DND-41 (cell line): ENCODE measurements at regions not wholly inside any gene's neighbourhood (a gene's known extent, or its start where the extent isn't known, plus 50 kb on each side); places are given as distances from the start of the nearest gene placed in this dataset.

Experiments
- ATAC-seq: fragments of 200-7000 bp; cut with Tn5 transposase; 3 replicates; pipeline ENCODE4 v1.9.1; 2021; ENCODE audit warnings: low read depth; ENCODE audit not compliant: insufficient read depth
- DNase-seq: peaks from one replicate; pipeline ENCODE4 v3.0.0-alpha.2; 2020
- H2AFZ ChIP-seq: 2 replicates; pipeline ENCODE4 v1.6.0; 2012; ENCODE audit warnings: low read depth, low read length
- H3K27ac ChIP-seq: 2 replicates; pipeline ENCODE4 v1.5.1; 2012; ENCODE audit warnings: low read length, inconsistent platforms
- H3K27me3 ChIP-seq: fragments of 200-600 bp; sonication (generic); 2 replicates; pipeline ENCODE4 v1.6.0; 2012; ENCODE audit warnings: low read length, mild to moderate bottlenecking, inconsistent platforms; ENCODE audit not compliant: insufficient read depth, poor library complexity
- H3K36me3 ChIP-seq: 2 replicates; pipeline ENCODE4 v1.5.1; 2012; ENCODE audit warnings: low read length, inconsistent platforms; ENCODE audit not compliant: insufficient read depth
- H3K4me1 ChIP-seq: 2 replicates; pipeline ENCODE4 v1.5.1; 2012; ENCODE audit warnings: mild to moderate bottlenecking, low read length; ENCODE audit not compliant: insufficient read depth
- H3K4me2 ChIP-seq: 2 replicates; pipeline ENCODE4 v1.6.0; 2012; ENCODE audit warnings: mild to moderate bottlenecking, moderate library complexity, low read length, inconsistent platforms; ENCODE audit not compliant: insufficient read depth
- H3K4me3 ChIP-seq, 2 experiments: fragments of 200-600 bp in 1 of 2; shearing (Covaris generic) in 1 of 2; 2 replicates each; pipeline ENCODE4 v1.5.1; 2012 to 2016; ENCODE audit warnings: inconsistent platforms in 2 of 2, low read length in 2 of 2, mild to moderate bottlenecking in 2 of 2, low read depth in 1 of 2, moderate library complexity in 1 of 2
- H3K79me2 ChIP-seq: 2 replicates; pipeline ENCODE4 v1.6.0; 2012; ENCODE audit warnings: low read length, inconsistent platforms; ENCODE audit not compliant: insufficient read depth
- H3K9ac ChIP-seq: 2 replicates; pipeline ENCODE4 v1.6.0; 2012; ENCODE audit warnings: low read depth, mild to moderate bottlenecking, inconsistent platforms, low read length, moderate library complexity
- H3K9me3 ChIP-seq: 2 replicates; pipeline ENCODE4 v1.5.1; 2012; ENCODE audit warnings: low read length, moderate library complexity, mild to moderate bottlenecking, inconsistent platforms; ENCODE audit not compliant: insufficient read depth, severe bottlenecking
- H4K20me1 ChIP-seq: 2 replicates; pipeline ENCODE4 v1.6.0; 2012; ENCODE audit warnings: low read length; ENCODE audit not compliant: insufficient read depth
- CTCF ChIP-seq: IDR thresholded peaks from 2 replicates; pipeline ENCODE4 v1.5.1; 2012; ENCODE audit warnings: borderline replicate concordance, low read length, moderate library complexity, mild to moderate bottlenecking; ENCODE audit not compliant: poor library complexity, severe bottlenecking; ENCODE audit errors: extremely low read depth
- EZH2 ChIP-seq: IDR thresholded peaks from 3 replicates; pipeline ENCODE4 v1.6.1; 2012; ENCODE audit warnings: borderline replicate concordance, low read depth, mild to moderate bottlenecking, moderate library complexity, low read length, inconsistent platforms; ENCODE audit not compliant: severe bottlenecking

DNA sequence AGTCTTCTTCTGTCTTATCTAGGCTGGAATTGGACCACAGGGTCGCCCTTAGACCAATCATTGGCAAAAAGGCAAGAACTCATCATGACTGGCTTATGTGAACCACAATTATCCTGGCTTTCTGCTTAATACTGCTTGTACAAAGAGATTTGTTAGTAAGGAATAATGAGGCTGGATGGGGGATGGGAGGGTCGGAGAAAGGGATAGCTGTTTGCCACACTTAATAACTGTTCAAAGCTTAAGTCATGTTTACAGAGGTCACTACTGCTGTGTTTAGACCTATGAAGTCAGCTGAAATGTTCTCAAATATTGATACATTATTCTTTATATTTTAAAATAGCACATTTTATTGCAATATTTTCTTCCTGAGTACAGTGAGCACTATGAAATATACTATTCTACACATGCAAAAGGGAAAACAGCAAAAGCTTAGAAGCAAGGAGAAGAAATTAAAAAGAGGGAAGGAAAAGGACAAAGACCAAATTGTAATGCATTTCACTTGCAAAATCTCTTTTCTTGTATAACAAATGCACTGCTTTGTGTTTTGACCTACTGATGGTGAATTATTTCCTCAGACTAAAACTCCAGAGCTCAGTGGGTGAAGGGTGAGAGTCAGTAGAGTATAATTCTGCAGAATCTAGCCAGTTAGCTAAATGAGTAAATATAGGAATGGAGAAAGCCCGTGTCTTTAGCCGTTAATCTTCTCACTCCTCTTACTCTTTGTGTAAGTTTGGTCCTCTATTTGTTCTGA, 404.9 kb upstream of the ZNF608 start:
- DNase-seq (no peak), ATAC-seq (no peak)
- H3K79me2 ChIP-seq: no peaks in the 10 kb centered on the region
- TF ChIP-seq CTCF (no peak), EZH2 (no peak)
- H4K20me1 ChIP-seq: no peaks in the 10 kb centered on the region
- H3K4me2 ChIP-seq: no peak overlapping the region
- peaks cover 11% of the 10 kb centered on the region for H3K4me1 ChIP-seq
- no peaks in the 10 kb centered on the region for H3K27me3 ChIP-seq
- no peaks in the 10 kb centered on the region for H3K36me3 ChIP-seq
- H2AFZ ChIP-seq: no peak overlapping the region
- H3K4me3 ChIP-seq: no peak overlapping the region
- H3K27ac ChIP-seq: no peak overlapping the region
- no peak overlapping the region for H3K9ac ChIP-seq
- H3K9me3 ChIP-seq: peaks cover 2% of the 10 kb centered on the region

DNA sequence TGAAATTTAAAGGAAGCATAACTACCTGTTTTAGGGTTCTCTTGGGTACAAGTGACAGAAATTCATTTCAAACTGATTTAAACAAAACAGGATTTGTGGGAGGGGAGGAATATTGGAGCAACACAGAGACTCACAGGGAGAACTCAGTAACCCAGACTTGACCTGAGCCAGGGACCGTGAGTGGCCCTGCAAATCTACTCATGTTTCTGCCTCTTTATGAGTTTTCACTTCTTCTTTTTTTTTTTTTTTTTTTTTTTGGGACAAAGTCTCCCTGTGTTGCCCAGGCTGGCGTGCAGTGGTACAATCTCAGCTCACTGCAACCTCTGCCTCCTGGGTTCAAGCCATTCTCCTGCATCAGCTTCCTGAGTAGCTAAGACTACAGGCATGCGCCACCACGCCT, 405.6 kb upstream of the ZNF608 start:
- H3K9me3 ChIP-seq: peaks cover 2% of the 10 kb centered on the region
- DNase-seq: no peak
- no peak overlapping the region for H3K27ac ChIP-seq
- H3K79me2 ChIP-seq: no peaks in the 10 kb centered on the region
- ATAC-seq: no peak
- no peaks in the 10 kb centered on the region for H4K20me1 ChIP-seq
- no peaks in the 10 kb centered on the region for H3K36me3 ChIP-seq
- H3K27me3 ChIP-seq: no peaks in the 10 kb centered on the region
- no peak overlapping the region for H3K9ac ChIP-seq
- peaks cover 11% of the 10 kb centered on the region for H3K4me1 ChIP-seq
- TF ChIP-seq CTCF (no peak), EZH2 (no peak)
- H3K4me3 ChIP-seq: no peak overlapping the region
- no peak overlapping the region for H2AFZ ChIP-seq
- no peak overlapping the region for H3K4me2 ChIP-seq

GRCh38 chr5:125152461-125153189, 406.2 kb upstream of the ZNF608 start:
- H3K4me2 ChIP-seq: no peak overlapping the region
- H3K4me1 ChIP-seq: peaks cover 11% of the 10 kb centered on the region

More at GRCh38 chr5:125152461-125153189, 406.2 kb upstream of the ZNF608 start:
- Histone ChIP-seq H3K9ac (no peak overlapping the region), H3K36me3 (no peaks in the 10 kb centered on the region), H3K27ac (peak overlapping the region; percentile 22; the same call in 1 of the 2 replicates), H3K4me3 (no peak overlapping the region), H3K27me3 (no peaks in the 10 kb centered on the region), H2AFZ (peak overlapping the region; percentile 55; the same call in 1 of the 2 replicates), H3K9me3 (no peaks in the 10 kb centered on the region), H4K20me1 (no peaks in the 10 kb centered on the region), H3K79me2 (no peaks in the 10 kb centered on the region)
- DNase-seq (no peak), ATAC-seq (no peak)
- no peak for TF ChIP-seq EZH2
- no peak for TF ChIP-seq CTCF
